HG03457 (cell line): ENCODE measurements at regions not wholly inside any gene's neighbourhood (a gene's known extent, or its start where the extent isn't known, plus 50 kb on each side); places are given as distances from the start of the nearest gene placed in this dataset.
"Not testable (repeated sequence)": the region's sequence is repeated elsewhere in the genome, so short reads cannot be mapped to it uniquely, and the experiment has no call there.

Source experiments
- ATAC-seq: cut with Tn5 transposase; IDR thresholded peaks from one replicate; pipeline ENCODE4 v1.9.1; 2021; ENCODE audit warnings: moderate number of reproducible peaks; ENCODE audit not compliant: unreplicated experiment

DNA sequence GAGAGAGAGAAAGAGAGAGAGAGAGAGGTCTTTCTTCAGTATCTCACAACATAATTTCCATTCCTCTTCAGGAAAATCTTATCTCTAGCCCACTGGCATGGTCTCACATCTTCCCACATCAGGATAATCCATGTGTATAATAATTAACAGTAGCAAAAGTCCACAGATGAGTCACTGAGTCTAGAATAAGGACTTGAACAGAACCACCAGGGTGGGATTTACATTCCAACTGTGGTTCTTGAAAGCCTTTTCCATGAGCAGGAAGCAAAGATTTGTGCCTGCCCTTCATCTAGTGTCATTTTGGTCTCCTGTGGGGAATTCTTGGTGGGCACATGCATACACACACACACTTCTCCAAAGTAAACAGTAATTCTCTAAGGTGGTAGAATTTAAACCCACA, 107.1 kb upstream of the TCF4 start:
- ATAC-seq = no peak

DNA sequence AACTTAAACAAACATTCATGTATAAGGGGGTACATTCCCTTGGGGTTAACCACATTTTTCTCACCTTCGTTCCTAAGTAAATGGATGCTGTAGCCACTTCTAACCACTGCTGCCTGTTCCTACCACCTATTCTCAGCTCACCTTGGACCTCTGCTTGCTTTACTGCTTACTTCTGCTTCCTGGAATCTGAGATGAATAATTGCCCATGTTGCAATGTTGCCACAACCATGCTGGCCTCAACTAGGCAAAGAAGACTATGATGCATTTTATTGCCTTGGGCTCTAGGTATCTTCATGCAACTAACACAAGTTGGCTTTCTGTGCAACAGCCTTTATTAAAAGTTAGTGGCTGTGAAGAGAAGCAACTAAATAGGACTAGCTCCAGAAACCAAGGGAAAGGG, 106.3 kb upstream of the TCF4 start:
- no peak for ATAC-seq

- ATAC-seq = no peak
Measured at GRCh38 chr18:55688030-55688429, 100.0 kb upstream of the TCF4 start.

GRCh38 chr18:55687106-55687505, 99.1 kb upstream of the TCF4 start:
- no peak for ATAC-seq

- no peak for ATAC-seq
Measured at GRCh38 chr18:55685638-55686037, 97.6 kb upstream of the TCF4 start.

GRCh38 chr18:55672574-55673361, 84.8 kb upstream of the TCF4 start:
- no peak for ATAC-seq

- no peak for ATAC-seq
Measured at GRCh38 chr18:55665506-55665905, 77.5 kb upstream of the TCF4 start.

- ATAC-seq = not testable (repeated sequence)
Measured at GRCh38 chr18:55664758-55665400, 76.9 kb upstream of the TCF4 start.

- ATAC-seq = no peak
Measured at GRCh38 chr18:55663891-55664290, 75.9 kb upstream of the TCF4 start.

- no peak for ATAC-seq
Measured at GRCh38 chr18:55658598-55658997, 70.6 kb upstream of the TCF4 start.

GRCh38 chr18:55657572-55658331, 69.8 kb upstream of the TCF4 start:
- ATAC-seq = no peak

DNA sequence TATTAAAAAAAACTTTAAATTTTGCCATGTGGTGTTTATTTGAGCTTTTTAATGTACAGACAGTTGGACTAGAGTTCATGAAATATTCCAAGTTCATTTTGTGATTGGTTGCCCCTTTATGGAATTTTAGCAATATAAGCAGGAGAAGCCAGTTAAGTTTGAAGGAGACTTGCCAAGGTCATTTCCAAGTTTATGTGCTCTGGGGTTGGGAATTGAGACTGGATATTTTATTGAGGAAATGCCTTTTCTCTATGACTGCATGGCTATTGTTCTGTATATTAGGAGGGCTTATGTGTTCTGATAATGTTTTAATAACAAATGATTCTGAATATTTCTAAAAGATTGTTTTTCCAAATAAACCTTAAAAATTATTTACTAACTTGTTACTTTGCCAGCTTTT, 67.0 kb upstream of the TCF4 start:
- ATAC-seq = no peak

- no peak for ATAC-seq
Measured at GRCh38 chr18:55651236-55651635, 63.2 kb upstream of the TCF4 start.

DNA sequence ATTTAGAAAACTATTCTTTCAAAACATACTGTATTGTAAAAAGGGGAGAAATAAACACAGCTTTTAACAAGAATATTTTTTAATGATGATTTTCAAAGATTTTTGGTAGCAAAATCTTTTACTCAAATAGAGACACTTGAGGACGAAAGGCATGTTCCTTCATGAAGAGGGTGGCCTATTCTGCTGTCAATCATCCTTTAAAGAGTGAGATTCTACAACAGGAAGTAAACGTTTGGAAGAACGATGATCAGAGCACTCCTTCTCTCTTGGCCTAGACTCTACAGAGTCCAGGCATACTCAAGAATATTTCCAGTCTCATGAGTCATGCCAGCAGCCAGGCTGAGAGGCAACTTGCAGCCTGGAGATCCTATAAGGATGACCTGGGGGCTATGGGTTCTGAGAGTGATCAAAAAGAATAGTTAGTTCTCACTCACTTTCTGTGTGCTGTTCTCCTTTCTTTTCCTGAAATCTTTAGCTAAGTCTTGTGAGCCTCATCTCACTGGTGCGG, 62.4 kb upstream of the TCF4 start:
- no peak for ATAC-seq

DNA sequence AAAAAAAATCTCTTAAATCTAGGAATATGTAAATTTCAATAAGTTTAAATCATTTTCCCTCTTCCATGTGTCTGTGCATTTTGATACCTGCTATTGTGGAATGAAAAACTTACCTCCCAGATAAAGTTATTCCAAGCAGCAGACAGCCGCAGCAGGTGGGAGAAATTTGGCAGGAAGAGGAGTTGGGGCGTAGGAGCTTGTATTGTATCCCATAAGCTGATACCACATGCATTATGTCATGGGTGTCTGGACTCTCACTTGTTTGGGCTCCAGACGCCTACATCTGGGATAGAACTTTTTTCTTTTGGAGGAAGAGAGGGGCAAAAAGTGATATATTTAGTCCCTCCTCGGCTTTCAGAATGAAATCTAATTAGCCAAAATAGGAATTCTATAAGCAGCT, 59.3 kb upstream of the TCF4 start:
- no peak for ATAC-seq

DNA sequence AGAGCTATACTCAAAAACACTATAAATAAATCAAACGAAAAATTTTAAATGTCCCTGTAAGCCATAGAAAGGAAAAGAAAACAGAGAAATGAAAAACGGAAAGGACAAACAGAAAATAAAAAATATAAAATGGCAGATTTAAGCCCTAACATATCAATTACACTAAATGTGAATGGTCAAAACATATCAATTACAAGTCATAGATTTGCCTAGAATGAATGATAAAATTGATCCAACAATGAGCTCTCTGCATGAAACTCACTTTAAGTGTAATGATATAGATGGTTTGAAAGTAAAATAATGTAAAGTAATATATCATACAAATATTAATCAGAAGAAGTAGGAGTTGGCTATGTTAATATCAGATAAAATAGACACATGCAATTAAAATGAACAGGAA, 54.2 kb upstream of the TCF4 start:
- ATAC-seq = no peak

DNA sequence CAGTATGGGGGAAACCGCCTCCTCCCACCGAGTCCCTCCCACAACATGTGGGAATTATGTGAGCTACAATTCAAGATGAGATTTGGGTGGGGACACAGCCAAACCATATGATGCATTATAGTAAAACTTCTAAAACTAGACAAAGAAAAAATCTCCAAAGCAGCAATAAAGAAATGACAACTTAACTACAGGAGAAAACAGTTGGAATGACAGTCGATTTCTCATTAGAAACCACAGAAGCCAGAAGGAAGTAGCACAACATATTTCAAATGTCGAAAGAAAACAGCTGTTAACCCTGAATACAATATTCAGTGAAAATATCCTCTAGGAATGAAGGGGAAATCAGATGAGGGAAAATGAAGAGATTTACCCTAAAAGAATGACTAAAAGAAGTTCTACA, 53.5 kb upstream of the TCF4 start:
- ATAC-seq = no peak
